NCI-H510A (cell line): ENCODE measurements at regions not wholly inside any gene's neighbourhood (a gene's known extent, or its start where the extent isn't known, plus 50 kb on each side); places are given as distances from the start of the nearest gene placed in this dataset.
"Not testable (repeated sequence)": the region's sequence is repeated elsewhere in the genome, so short reads cannot be mapped to it uniquely, and the experiment has no call there.

Experiments used
- DNase-seq: peaks from one replicate; lab custom pipeline; 2025; lab: John Stamatoyannopoulos, UW

DNA sequence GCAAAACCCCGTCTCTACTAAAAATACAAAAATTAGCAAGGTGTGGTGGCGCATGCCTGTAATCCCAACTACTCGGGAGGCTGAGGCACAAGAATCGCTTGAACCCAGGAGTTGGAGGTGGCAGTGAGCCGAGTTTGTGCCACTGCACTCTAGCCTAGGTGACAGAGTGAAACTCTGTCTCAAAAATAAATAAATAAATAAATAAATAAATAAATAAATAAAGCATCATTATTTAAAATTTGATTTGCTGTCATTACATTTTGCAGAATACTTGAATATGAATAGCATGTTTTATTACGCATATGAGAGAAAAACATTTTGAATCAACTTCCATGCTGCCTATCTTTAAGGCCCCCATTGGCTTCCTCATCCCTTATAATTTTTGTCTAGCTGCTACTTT, 53.4 kb upstream of the MED14 start:
- not testable (repeated sequence) for DNase-seq

- no peak for DNase-seq
These were observed 57.1 kb upstream of the MED14 start for GRCh38 chrX:40792433-40792832.

DNA sequence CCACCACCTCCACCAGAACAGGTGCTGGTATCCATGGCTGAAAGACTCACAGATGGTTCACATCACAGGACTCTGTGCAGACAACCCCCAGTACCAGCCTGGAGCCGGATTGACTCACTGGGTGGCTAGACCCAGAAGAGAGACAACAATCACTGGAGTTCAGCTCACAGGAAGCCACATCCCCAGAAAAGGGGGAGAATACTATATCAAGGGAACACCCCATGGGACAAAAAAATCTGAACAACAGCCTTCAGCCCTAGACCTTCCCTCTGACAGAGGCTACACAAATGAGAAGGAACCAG, 59.4 kb upstream of the MED14 start:
- DNase-seq = not testable (repeated sequence)

DNA sequence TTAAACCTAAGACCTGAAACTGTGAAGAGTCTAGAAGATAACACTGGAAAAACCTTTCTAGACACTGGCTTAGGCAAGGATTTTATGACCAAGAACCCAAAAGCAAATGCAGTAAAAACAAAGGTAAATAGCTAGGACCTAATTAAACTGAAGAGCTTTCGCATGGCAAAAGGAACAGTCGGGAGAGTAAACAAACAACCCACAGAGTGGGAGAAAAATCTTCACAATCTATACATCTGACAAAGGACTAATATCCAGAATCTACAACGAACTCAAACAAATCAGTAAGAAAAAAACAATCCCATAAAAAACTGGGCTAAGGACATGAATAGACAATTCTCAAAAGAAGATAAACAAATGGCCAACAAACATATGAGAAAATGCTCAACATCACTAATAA, 64.4 kb upstream of the MED14 start:
- DNase-seq = not testable (repeated sequence)

DNA sequence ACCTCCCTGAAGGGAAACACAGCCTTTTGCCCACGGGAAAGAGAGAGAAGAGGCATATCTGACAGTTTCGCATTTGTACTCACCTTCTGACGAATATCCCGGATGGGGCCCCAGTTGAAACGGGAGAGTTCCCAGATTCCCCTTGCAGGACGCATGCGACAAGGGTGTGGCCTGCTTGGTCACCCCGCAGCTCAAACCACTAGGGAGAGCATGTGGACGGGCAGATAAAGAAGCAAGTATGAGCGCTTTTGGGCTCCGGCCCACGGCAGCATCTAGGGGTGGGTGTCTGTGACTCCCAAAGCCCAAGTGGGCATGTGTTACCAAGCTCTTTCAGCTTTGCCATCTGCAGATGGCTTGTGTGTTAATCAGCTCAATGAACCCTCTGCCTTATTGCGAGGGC, 70.1 kb upstream of the MED14 start:
- no peak for DNase-seq

- DNase-seq = no peak
These were observed 71.3 kb upstream of the MED14 start for GRCh38 chrX:40806513-40807220.

GRCh38 chrX:40807384-40807783, 72.0 kb upstream of the MED14 start:
- DNase-seq = no peak

DNA sequence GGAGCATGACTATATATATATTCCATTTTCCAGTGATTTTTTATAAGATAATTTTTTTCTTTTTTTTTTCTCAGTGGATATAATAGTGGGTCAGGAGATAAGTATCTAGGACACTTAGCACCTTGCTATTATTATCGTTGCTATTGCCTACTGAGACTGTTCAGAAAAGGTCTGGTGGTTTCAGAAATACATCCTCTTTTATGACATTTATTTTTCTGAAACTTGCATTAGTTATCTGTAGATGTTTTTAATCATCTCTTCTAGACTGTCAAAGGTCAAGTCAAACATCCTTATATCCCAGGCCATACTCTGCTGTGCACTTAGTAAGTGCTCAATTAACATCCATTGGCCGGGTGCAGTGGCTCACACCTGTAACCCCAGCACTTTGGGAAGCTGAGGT, 72.9 kb upstream of the MED14 start:
- DNase-seq = no peak

GRCh38 chrX:40809210-40809609, 73.9 kb upstream of the MED14 start:
- peak; percentile 2 for DNase-seq

DNA sequence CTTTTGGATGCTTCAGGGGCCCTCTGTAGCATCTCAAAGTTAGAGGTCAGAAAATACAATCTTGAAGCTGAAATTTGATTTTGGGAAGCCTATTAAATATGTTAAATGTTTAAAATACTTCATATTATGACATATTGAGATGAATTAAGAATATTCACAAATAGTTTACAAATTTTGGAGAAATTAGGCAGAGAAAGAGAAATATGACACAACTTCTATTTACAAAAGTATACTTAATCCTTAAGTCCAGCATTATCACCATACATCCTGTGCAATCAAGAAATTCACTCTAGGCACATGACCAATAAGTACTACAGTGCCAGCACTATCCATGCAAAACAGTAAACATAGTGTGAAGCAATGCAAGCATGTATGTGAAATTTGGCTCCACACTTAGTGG, 79.7 kb upstream of the MED14 start:
- DNase-seq = not testable (repeated sequence)

- no peak for DNase-seq
These were observed 81.6 kb upstream of the MED14 start for GRCh38 chrX:40816906-40817305.

DNA sequence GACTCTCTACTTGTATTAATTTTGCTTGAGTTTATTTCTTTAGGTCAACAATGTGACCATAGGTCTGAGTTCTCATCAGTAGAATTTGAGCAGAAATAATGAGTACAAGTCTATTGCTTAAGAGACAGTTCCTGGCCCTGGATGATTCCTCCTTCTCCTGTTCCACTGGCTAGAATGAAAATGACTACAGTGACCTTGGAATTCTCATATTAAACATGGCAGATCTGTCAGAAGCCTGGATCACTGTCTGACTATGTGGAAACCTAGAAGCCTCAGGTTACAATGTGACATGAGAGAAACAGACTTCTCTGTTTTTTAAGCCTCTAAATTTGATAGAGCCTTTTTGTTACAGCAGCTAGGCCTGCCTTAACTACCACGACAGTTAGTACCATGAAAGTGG, 82.9 kb upstream of the MED14 start:
- no peak for DNase-seq

- no peak for DNase-seq
These were observed 86.4 kb upstream of the MED14 start for GRCh38 chrX:40821780-40822179.

- no peak for DNase-seq
These were observed 92.0 kb upstream of the MED14 start for GRCh38 chrX:40827331-40827730.

- no peak for DNase-seq
These were observed 96.4 kb upstream of the MED14 start for GRCh38 chrX:40831750-40832149.

GRCh38 chrX:40832723-40833122, 97.4 kb upstream of the MED14 start:
- no peak for DNase-seq

DNA sequence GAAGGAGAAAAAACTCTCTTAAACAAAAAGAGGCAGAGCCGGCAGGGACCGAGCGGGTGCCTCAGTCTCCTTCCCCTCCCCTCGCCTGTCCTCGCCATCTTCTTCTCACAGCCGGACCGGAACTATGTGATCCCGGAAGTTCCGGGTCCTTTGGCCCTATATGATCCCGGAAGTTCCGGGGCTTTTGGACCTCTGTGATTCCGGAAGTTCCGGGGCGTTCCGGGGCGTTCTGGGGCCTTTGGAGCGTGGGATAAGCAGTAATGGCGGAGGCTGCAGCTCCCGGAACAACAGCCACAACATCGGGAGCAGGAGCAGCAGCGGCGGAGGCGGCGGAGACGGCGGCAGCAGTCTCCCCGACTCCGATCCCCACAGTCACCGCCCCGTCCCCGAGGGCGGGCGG, 98.9 kb upstream of the MED14 start:
- no peak for DNase-seq

DNA sequence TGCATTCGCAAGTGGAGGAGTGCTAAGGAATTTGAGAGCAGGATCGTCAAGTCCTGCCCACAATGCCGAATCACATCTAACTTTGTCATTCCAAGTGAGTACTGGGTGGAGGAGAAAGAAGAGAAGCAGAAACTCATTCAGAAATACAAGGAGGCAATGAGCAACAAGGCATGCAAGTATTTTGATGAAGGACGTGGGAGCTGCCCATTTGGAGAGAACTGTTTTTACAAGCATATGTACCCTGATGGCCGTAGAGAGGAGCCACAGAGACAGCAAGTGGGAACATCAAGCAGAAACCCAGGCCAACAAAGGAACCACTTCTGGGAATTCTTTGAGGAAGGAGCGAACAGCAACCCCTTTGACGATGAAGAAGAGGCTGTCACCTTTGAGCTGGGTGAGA, 100.2 kb upstream of the MED14 start:
- no peak for DNase-seq

GRCh38 chrX:40843643-40844042, 108.3 kb upstream of the MED14 start:
- DNase-seq = no peak

GRCh38 chrX:40844471-40844870, 109.1 kb upstream of the MED14 start:
- no peak for DNase-seq

DNA sequence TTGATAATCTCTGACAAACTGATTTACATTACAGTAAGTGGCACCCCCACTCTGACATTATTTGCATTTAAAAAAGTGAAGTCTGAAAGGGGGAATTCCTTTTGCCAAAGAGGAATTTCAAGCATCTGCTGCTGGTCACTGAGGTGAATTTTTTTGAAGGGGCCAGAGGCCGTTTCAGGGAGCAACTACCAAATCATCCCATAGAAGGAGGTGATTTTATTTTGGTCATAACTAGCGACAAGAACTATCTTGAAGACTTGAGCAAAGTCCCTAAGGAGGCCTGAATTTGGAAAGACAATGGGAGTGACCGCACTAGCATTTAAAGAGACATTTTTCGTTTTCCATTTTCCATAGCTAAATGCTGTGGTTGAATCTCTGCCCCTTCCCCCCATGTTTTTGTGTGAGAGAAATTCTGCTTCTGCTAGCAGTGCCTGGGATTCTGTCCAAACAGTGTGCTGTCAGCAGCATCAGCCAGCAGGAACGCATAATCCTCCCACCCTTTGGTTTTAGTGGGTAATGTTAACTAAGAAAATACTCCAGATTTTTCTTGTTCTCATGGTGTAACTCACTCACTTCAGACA, 110.1 kb upstream of the MED14 start:
- no peak for DNase-seq

- no peak for DNase-seq
These were observed 114.8 kb upstream of the MED14 start for GRCh38 chrX:40849906-40850823.

GRCh38 chrX:40852586-40852985, 117.2 kb upstream of the MED14 start:
- no peak for DNase-seq
